Glomerular visceral epithelial cell (primary cell): ENCODE measurements at regions not wholly inside any gene's neighbourhood (a gene's known extent, or its start where the extent isn't known, plus 50 kb on each side); places are given as distances from the start of the nearest gene placed in this dataset.

Experiments
- DNase-seq: peaks from one replicate; pipeline ENCODE4 v3.0.0-alpha.2; 2016; ENCODE audit errors: extremely low spot score

GRCh38 chr6:138550346-138550767, 51.1 kb upstream of the NHSL1 start:
- peak; percentile 31 for DNase-seq

GRCh38 chr6:138554146-138554545, 54.9 kb upstream of the NHSL1 start:
- no peak for DNase-seq

- DNase-seq = peak; percentile 15
Observed at GRCh38 chr6:138555421-138555988, 56.2 kb upstream of the NHSL1 start.

- DNase-seq = no peak
Observed at GRCh38 chr6:138557147-138557546, 57.9 kb upstream of the NHSL1 start.

- DNase-seq = no peak
Observed at GRCh38 chr6:138559143-138559542, 59.8 kb upstream of the NHSL1 start.

GRCh38 chr6:138560130-138560860, 61.0 kb upstream of the NHSL1 start:
- DNase-seq = no peak

GRCh38 chr6:138562691-138563090, 63.4 kb upstream of the NHSL1 start:
- DNase-seq = no peak

- no peak for DNase-seq
Observed at GRCh38 chr6:138563231-138563630, 63.9 kb upstream of the NHSL1 start.

GRCh38 chr6:138563650-138564049, 64.4 kb upstream of the NHSL1 start:
- no peak for DNase-seq

- no peak for DNase-seq
Observed at GRCh38 chr6:138564170-138564721, 65.0 kb upstream of the NHSL1 start.

GRCh38 chr6:138567052-138567451, 67.8 kb upstream of the NHSL1 start:
- DNase-seq = no peak

GRCh38 chr6:138568997-138569396, 69.7 kb upstream of the NHSL1 start:
- no peak for DNase-seq

GRCh38 chr6:138569554-138569953, 70.3 kb upstream of the NHSL1 start:
- no peak for DNase-seq

GRCh38 chr6:138569970-138570724, 70.9 kb upstream of the NHSL1 start:
- DNase-seq = no peak

GRCh38 chr6:138570725-138571029, 71.4 kb upstream of the NHSL1 start:
- DNase-seq = no peak

- no peak for DNase-seq
Observed at GRCh38 chr6:138571181-138571580, 71.9 kb upstream of the NHSL1 start.

GRCh38 chr6:138571585-138572166, 72.4 kb upstream of the NHSL1 start:
- no peak for DNase-seq

GRCh38 chr6:138572167-138572875, 73.0 kb upstream of the NHSL1 start:
- DNase-seq = peak; percentile 49

GRCh38 chr6:138572885-138573284, 73.6 kb upstream of the NHSL1 start:
- DNase-seq = no peak

- no peak for DNase-seq
Observed at GRCh38 chr6:138575257-138575656, 76.0 kb upstream of the NHSL1 start.

GRCh38 chr6:138576313-138576712, 77.0 kb upstream of the NHSL1 start:
- no peak for DNase-seq
